HG03025 (cell line): ENCODE measurements at regions not wholly inside any gene's neighbourhood (a gene's known extent, or its start where the extent isn't known, plus 50 kb on each side); places are given as distances from the start of the nearest gene placed in this dataset.
"Not testable (repeated sequence)": the region's sequence is repeated elsewhere in the genome, so short reads cannot be mapped to it uniquely, and the experiment has no call there.

Experiments used
- ATAC-seq: cut with Tn5 transposase; IDR thresholded peaks from one replicate; pipeline ENCODE4 v1.9.1; 2021; ENCODE audit warnings: mild to moderate bottlenecking, moderate library complexity; ENCODE audit not compliant: unreplicated experiment, low FRiP score

- ATAC-seq = no peak
Observed at GRCh38 chr10:57457972-57458512, 809.7 kb downstream of the IPMK start.

GRCh38 chr10:57430376-57430775 is 837.3 kb downstream of the IPMK start:
- no peak for ATAC-seq

GRCh38 chr10:57420881-57421280 is 846.8 kb downstream of the IPMK start:
- ATAC-seq = no peak

DNA sequence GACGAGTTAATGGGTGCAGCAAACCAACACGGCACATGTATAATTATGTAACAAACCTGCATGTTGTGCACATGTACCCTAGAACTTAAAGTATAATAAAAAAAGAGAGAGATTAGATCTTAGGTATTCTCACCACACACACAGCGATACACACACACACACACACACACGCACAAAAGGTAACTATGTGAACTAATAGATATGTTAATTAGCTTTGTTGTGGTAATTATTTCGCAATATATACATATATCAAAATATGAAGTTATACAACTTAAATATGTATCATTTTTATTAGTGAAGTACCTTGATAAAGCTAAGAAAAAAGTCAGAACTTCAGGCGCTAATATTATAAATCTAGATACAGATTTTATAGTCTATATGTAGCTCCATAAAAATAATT is 849.2 kb downstream of the IPMK start:
- no peak for ATAC-seq

- ATAC-seq = no peak
Observed at GRCh38 chr10:57395923-57396322, 871.8 kb downstream of the IPMK start.

DNA sequence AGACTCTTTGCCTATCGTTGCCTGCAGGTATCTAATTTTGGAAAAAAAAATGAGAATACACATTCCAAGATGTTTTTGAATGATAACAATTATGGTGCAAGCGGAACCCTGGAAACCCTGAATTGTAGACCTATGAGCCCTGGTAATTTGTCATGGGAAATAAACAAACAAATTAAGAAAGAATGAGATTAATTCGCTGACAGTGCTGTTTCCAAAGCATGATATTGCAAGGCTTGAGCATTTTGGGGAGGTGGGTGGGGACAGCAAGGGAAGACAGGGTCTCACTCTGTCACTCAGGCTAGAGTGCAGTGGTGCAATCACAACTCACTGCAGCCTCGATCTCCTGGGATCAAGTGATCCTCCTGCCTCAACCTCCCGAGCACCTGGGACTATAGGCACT is 900.3 kb downstream of the IPMK start:
- ATAC-seq = no peak

DNA sequence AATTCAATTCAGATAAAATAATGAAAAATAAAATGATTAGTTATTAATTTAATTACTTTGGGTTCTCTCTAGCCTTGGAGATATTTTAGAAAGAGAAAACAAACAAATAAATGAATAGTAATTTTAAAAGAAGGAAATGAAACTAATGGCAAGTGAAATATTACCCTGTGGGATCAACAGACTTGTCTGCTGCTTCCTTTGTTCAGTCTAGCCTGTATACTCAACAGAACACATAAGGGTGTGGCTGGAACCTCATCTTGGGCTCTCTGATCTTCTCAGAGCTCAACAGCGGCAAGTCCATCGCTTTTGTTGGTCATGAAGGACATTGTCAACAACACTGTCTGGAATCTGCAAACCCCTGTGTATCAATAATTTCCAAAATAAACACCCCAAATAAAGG is 904.9 kb downstream of the IPMK start:
- no peak for ATAC-seq

GRCh38 chr10:57353403-57354003 is 914.2 kb downstream of the IPMK start:
- ATAC-seq = no peak

DNA sequence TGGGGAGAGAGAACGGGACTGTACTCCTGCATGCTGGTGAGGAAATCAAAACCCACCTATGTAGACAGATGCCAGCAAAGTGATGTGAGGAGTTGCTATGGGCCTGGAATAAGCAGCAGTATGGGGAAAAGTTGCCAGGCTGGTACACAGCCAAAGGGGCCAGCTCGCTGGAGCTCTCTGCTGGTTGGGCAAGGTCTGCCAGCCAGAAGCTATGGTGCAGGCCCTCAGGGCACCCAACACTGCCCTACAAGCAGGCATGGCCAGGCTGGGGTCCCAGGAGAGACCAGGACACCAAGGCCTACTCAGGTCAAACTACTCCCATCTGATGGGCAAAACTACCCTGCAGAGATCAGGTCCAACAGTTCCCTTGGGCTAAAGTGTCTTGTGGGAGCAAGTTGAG is 916.6 kb downstream of the IPMK start:
- no peak for ATAC-seq

DNA sequence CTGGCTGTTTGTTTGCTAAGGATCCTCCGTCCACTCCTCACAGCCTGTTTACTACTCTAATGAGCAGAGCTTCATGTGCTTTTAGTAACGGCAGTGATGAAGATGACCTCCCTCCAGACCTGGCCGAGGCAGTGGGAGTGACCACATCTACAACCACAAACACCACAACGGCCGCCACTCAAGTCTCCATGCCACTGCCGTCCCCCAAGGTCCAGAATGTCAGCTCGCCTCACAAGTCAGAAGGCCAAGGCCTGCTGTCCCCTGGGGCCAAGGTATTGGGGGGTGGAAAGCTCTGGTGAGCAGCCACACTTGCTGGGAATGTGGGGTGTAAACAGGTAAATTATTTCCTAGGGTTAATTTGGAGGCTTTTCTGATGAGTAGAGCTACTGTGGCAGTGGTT is 926.4 kb downstream of the IPMK start:
- ATAC-seq = no peak

DNA sequence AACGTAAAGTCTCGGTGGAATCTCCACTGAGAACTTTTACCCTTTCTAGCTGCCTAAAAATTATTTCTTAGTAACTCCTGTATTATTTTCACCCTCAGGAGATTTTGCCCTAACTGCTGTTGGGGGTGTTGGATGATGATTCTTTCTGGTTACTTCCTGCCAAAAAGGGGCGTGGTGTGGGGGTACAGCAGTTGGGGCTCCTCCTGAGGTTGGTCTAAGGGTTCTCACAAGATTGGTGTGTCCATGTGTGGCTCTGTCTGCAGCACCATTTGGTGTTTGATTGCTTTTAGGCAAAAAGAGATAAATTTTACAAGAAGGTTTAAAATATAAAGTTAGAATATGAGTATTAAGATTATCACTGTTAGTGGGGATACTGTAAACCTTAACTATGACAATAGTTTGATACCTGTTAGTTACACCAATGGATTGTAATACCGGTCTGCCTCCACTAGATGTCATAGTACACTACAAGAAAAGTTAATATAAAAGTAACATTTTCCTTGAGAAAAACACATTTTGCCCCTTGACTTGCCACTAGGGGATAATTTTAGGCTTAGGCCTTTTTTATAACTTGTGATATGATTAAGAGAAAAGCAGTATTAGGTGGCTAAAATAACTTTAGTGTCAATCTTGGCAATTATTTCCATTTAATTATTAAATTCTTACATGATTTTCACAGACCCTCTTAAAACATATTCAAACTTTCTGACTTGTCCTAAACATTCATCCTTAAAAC is 928.7 kb downstream of the IPMK start:
- peak; percentile 71 for ATAC-seq

- ATAC-seq = no peak
Observed at GRCh38 chr10:57336865-57337264, 930.8 kb downstream of the IPMK start.

DNA sequence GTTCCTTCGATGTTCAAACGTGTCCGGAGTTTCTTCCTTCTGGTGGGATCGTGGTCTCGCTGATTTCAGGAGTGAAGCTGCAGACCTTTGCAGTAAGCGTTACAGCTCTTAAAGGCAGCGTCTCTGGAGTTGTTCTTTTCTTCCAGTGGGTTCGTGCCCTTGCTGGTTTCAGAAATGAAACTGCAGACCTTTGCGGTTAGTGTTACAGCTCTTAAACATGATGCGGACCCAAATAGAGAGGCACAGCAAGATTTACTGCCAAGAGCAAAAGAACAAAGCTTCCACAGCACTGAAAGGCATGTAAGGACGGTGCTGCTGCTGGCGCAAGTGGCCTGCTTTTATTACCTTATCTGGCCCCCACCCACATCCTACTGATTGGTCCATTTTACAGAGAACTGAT is 931.4 kb downstream of the IPMK start:
- no peak for ATAC-seq

DNA sequence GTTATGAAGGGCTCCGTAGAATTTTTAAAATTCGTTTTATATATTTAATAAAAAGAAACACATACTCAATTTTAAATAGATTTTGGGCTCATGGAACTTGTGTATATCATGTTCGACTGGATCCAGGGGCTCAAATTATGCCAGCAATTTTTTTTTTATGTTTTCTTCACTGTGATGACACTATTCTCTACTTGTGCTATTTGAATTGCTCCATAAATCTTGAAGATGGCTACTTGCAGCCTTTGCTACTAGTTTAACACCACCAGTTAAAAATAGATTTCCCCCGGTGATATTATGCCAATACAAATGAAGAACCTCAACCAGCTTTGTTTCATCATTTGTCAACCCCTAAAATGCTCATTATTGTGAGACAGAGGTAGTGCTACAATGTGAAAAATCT is 933.2 kb downstream of the IPMK start:
- ATAC-seq = no peak

- no peak for ATAC-seq
Observed at GRCh38 chr10:57333880-57334279, 933.8 kb downstream of the IPMK start.

GRCh38 chr10:57321400-57321854 is 946.3 kb downstream of the IPMK start:
- ATAC-seq = not testable (repeated sequence)

DNA sequence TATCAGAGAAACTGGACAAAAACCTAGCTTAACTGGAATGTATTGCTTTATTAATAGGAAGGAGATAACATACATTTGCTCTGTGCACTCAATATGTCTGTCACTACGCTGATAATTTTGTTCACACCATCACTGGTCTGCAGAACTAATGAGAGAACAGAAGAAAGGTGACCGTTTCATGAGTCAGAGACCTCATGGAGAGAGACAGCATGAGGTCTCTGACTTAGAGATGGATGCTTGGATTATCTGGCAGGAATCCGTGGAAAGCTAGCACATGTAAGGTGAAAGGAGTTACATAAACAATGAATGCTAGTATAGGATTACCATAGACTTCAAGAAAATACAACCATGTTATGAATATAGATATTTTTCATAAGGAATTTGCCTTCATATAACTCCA is 947.3 kb downstream of the IPMK start:
- no peak for ATAC-seq

DNA sequence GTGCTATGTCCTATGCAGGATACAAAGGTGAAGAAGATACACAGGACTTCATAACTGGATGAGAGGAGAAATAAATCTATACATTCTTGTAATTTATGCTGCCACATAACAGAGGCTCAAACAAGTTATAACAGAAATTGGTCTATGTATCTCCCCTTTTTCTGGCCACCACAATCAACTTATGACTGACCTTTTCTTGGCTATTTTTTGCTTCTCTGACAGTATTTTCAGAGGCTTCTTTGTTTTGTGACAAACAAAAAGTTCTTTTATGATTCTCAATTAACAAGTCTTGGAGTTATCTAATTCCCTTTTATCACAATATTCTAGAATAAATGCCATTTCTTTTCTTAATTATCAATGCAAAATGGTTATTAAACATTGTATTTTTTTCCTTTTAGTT is 953.0 kb upstream of the ZWINT start:
- no peak for ATAC-seq

DNA sequence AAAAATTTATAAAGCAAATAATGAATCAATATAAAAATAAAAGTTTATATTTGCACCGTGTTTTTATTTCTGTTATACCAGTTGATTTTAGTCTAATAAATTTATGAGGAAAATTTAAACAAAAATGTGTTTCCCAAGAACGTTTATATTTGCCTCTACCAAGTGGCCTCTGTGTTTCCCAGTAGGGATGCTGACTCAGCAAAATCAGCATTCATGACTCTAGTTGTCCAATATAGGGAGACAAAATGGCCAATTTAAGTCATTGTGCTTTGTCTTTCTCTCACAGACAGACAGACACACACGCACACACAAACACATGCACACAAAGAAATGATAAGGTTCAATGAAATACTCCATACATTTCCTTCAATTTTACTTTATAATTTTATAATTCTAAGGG is 942.5 kb upstream of the ZWINT start:
- ATAC-seq = no peak

DNA sequence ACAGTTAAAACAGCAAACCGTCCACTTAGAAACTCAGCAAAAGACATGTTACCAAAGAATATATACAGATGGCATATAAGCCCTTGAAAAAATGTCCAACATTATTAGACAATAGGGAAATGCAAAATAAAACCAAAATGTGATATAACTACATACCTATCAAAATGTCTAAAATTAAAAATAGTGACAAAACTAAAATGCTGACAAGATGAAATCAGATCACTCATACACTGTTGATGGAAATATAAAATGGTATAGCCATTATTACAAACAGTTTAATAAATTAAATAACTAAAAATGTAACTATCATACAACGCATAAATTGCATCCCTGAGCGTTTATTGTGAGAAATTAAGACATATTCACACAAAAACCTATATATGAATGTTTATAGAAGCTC is 939.7 kb upstream of the ZWINT start:
- no peak for ATAC-seq

DNA sequence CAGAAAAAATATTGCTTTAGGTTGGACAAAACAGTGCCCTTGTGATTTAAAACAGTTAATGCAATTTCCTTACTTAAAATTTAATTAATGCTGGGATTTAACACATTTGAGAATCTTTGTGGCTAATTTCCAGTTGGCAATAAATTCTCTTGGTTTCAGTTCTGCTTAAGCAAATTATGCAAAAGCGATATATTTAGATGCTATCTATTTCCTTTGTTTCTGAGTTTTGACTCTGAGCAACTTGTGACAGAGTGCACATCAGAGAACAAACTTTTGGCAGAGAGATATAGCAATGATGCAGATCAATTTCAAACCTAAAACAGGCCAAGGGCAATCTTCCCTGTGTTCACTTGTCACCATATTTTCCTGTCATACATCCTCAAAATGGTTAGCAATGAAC is 933.6 kb upstream of the ZWINT start:
- no peak for ATAC-seq

DNA sequence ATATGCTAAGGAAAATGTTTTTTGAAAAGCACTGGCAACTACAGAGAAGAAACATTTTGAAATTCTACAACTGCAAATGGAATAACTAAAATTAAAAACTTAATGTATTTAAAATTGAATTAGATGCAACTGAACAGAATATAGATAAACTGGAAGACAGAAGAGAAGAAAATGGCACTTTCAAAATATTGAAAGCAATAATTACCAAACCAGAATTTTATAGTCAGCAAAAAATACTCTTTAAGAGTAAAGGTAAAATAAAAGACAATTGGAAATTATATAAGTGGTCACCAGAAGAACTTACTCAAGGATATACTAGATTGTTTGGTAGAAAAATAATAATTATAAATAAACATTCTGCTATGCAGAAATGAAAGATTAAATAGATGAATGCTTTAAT is 927.7 kb upstream of the ZWINT start:
- no peak for ATAC-seq
